ENCODE measurements at regions not wholly inside any gene's neighbourhood (a gene's known extent, or its start where the extent isn't known, plus 50 kb on each side); places are given as distances from the start of the nearest gene placed in this dataset.

DNA sequence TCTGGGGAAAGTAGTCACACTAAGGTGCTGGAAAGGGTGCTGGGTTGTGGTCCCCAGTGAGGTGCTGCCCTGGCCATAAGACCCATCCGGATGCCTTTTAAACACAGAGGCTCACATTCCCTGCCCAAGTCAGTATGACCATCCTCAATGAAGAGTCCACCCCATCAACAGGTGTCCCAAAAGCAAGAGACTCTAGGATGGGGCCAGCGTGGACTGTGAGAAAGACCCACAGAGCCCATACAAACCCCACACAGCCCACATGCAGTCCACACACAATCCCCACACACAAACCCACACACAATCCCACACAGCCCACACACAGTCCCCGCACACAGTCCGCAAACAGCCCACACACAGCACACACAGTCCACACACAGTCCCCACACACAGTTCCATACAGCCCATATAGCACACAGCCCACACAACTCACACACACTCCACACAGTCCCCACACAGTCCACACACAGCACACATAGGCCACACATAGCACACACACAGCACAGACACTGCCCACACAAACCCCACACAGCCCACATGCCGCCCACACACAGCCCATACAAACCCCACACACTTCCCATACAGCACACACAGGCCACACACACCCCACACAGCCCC, 241.4 kb upstream of the SALL3 start:
- no peak for DNase-seq

GRCh38 chr18:78739115-78739514, 240.5 kb upstream of the SALL3 start:
- DNase-seq: no peak

- no peak for DNase-seq
These were observed 239.5 kb upstream of the SALL3 start for GRCh38 chr18:78739882-78740677.

GRCh38 chr18:78740876-78741275, 238.7 kb upstream of the SALL3 start:
- DNase-seq: no peak

- DNase-seq: no peak
These were observed 238.0 kb upstream of the SALL3 start for GRCh38 chr18:78741381-78742217.

GRCh38 chr18:78742218-78742745, 237.3 kb upstream of the SALL3 start:
- DNase-seq: no peak

DNA sequence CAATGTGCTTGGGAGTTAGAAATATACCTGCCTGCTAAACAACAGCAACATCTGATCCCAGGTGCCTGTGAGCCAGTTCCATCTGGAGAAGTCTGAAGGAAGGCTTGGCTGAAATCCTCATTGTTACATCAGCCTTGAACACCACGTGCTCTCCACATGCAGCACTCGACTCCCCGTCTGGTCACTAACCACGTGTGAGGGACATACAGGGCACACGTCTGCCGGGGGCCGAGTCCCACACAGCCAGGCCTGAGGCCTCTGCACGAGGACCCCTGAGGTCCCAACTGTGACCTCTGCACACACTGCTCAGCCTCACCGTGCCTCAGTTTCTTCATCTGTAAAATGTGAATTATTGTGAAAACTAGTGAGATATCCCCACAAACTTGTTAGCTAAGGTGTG, 236.5 kb upstream of the SALL3 start:
- no peak for DNase-seq

DNA sequence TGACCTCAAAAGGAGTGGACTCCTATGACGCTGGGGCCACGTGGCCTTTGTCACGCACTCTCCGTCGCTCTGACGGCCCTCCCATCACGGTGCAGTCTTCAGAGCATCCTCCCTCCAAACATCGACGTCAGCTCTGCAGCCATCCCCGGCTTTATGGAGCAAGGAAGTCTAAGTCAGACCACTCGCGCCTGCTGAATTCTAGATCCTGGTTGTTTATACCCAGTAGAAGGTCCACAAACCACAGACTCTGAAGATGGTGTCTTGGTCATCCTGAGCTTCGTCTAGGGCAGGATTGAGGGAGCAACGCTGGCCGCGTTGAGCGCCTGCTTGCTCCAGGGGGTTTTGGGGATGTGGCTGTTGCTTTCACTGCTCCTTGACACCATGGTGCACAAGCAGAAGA, 228.0 kb upstream of the SALL3 start:
- DNase-seq: no peak

GRCh38 chr18:78753240-78753639, 226.4 kb upstream of the SALL3 start:
- no peak for DNase-seq

GRCh38 chr18:78754311-78755043, 225.1 kb upstream of the SALL3 start:
- no peak for DNase-seq

DNA sequence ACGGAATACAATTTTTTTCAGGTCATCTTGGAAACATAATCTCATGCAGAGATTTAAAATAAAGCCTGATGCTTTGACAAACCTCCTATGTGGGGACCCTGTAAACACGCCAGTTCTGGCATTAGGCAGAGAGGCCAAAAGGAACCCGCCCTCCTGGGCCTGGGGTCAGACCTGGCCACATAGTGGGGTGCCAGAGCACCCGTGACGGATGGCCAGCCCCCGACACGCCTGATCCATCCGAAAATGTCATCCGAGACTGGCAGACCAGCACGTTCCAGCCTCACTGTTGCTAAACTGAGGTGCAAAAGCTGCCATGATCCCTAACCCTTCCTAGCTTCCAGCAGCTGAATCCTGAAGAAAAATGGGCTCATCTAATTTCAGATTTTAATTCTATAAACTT, 222.6 kb upstream of the SALL3 start:
- DNase-seq: no peak

GRCh38 chr18:78758496-78758895, 221.1 kb upstream of the SALL3 start:
- DNase-seq: no peak

- no peak for DNase-seq
These were observed 216.9 kb upstream of the SALL3 start for GRCh38 chr18:78762753-78763152.

- no peak for DNase-seq
These were observed 215.1 kb upstream of the SALL3 start for GRCh38 chr18:78764544-78764943.

DNA sequence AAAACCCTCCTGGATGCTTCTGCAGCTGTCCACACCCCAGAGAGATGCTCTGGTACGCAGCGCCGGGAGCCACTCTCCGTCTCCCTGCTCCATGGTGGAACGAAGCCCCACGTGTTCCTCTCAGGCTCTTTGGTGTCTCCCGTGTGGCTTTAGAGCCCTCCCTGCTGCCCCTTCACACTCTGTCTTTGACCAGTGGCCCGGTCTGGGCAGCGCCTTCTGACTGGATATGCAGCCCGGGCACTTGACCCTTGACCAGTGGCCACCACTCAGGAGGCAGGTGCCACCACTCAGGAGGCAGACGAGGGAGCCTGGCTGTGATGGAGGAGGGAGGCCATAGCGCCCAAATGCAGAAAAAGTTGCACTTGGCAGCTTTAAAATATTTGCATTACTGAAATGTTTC, 214.5 kb upstream of the SALL3 start:
- DNase-seq: no peak

DNA sequence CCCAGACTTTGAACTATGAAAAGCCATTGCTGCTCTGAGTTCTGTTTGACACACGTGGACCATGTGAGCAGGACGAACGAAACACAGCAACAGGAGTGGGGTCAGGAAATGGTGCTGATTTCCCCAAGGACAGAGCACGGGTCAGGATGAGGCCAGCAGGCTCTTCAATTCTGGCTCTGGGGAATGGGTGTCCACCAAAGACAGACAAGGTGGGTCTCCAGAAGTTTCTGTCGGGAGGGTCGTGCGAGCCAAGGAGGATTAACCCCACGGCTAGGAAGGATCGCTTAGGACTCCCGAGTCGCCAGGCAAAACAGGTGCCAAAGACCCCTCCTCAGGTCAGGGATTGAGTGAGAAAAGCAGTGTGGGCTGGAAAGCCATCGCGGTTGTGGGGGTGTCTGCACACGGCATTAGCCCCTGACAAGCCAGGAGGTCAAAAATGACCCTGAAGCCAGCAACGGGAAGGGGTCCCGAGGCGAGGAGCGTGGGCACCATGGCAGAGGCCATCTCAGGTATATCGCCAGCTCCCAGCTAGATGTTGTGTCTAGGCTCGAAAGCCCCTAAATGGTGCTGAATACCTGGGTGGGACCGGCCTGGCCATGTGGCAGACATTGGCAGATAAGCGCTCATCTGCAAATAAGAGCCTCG, 213.9 kb upstream of the SALL3 start:
- no peak for DNase-seq

- DNase-seq: no peak
These were observed 212.7 kb upstream of the SALL3 start for GRCh38 chr18:78766651-78767533.

GRCh38 chr18:78767648-78768071, 212.0 kb upstream of the SALL3 start:
- DNase-seq: no peak

GRCh38 chr18:78768221-78768620, 211.4 kb upstream of the SALL3 start:
- DNase-seq: no peak

- no peak for DNase-seq
These were observed 210.7 kb upstream of the SALL3 start for GRCh38 chr18:78768656-78769501.
